ENCODE measurements at regions not wholly inside any gene's neighbourhood (a gene's known extent, or its start where the extent isn't known, plus 50 kb on each side); places are given as distances from the start of the nearest gene placed in this dataset.

DNA sequence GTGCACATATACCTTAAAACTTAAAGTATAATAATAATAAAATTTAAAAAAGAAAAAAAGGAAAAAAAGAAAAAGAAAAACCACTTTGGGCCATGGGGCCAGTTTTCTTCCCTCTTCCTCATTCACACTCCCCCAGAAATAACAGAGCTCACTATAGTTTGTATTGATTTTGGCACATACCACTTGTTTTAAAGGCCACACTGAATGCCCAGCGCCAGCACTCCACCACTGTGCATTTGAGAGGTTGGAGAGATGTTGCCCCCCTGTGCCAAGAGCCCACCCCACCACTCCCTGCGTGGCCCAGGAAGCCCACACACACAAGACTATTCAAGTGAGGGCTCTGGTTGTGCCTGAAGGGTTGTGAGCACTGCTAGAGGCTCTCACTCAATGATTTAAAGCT is 1536.3 kb downstream of the TSPY10 start:
- no peaks in the 10 kb centered on the region for H4K20me1 ChIP-seq (ENCODE audit: control insufficient read depth, insufficient read depth, insufficient read length)
- no peak overlapping the region for H3K9ac ChIP-seq (ENCODE audit: extremely low read depth, insufficient read length, low read length)
- H3K27ac ChIP-seq (ENCODE audit: insufficient read length, low read depth, low read length) = no peak overlapping the region
- H3K27me3 Mint-ChIP-seq (ENCODE audit: low read depth) = no peaks in the 10 kb centered on the region
- no peaks in the 10 kb centered on the region for H3K4me1 ChIP-seq (ENCODE audit: insufficient read depth, low read length)
- H4K91ac ChIP-seq (ENCODE audit: insufficient read length, low read depth, low read length) = no peak overlapping the region
- no peak overlapping the region for H2AK5ac ChIP-seq (ENCODE audit: insufficient read length, low read length)
- H4K5ac ChIP-seq (ENCODE audit: insufficient read length, low read depth, low read length) = no peak overlapping the region
- no peaks in the 10 kb centered on the region for H3K9me3 ChIP-seq (ENCODE audit: control insufficient read depth, low read depth, low read length)
- no peak overlapping the region for H2BK15ac ChIP-seq (ENCODE audit: low read depth, low read length)
- no peak overlapping the region for H3K18ac ChIP-seq (ENCODE audit: insufficient read length, low read depth, low read length)
- TF ChIP-seq, protein P1, sequence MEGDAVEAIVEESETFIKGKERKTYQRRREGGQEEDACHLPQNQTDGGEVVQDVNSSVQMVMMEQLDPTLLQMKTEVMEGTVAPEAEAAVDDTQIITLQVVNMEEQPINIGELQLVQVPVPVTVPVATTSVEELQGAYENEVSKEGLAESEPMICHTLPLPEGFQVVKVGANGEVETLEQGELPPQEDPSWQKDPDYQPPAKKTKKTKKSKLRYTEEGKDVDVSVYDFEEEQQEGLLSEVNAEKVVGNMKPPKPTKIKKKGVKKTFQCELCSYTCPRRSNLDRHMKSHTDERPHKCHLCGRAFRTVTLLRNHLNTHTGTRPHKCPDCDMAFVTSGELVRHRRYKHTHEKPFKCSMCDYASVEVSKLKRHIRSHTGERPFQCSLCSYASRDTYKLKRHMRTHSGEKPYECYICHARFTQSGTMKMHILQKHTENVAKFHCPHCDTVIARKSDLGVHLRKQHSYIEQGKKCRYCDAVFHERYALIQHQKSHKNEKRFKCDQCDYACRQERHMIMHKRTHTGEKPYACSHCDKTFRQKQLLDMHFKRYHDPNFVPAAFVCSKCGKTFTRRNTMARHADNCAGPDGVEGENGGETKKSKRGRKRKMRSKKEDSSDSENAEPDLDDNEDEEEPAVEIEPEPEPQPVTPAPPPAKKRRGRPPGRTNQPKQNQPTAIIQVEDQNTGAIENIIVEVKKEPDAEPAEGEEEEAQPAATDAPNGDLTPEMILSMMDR (conservative IDR thresholded peaks at IDR 0.05) = no peak
- no peak overlapping the region for H3T11ph ChIP-seq (ENCODE audit: low read length)
- no peak overlapping the region for H3K4ac ChIP-seq (ENCODE audit: low read depth, low read length)
- H3K4me2 ChIP-seq (ENCODE audit: insufficient read depth, insufficient read length, low read length) = no peak overlapping the region
- no peaks in the 10 kb centered on the region for H3K9me3 Mint-ChIP-seq
- no peaks in the 10 kb centered on the region for H3K79me2 ChIP-seq (ENCODE audit: insufficient read depth, low read length)
- no peaks in the 10 kb centered on the region for H3K4me1 Mint-ChIP-seq
- H2BK12ac ChIP-seq (ENCODE audit: insufficient read length, low read depth, low read length) = no peak overlapping the region
- H3K23ac ChIP-seq (ENCODE audit: insufficient read length, low read depth, low read length) = no peak overlapping the region
- H3K14ac ChIP-seq (ENCODE audit: insufficient read depth, low read length) = no peak overlapping the region
- H3K36me3 Mint-ChIP-seq (ENCODE audit: insufficient read depth in 1 of 3, low read depth in 3 of 3) = no peaks in the 10 kb centered on the region
- H4K8ac ChIP-seq (replicated peaks; ENCODE audit: insufficient read length, low read depth, low read length) = no peak overlapping the region
- H2AFZ ChIP-seq (ENCODE audit: low read length) = no peak overlapping the region
- H3K27me3 ChIP-seq (ENCODE audit: insufficient read depth, low read length) = no peaks in the 10 kb centered on the region
- no peak for DNase-seq
- no peaks in the 10 kb centered on the region for H3K23me2 ChIP-seq (ENCODE audit: insufficient read length, low read depth, low read length, poor library complexity, severe bottlenecking)
- H2BK120ac ChIP-seq (ENCODE audit: low read depth, low read length, poor library complexity, severe bottlenecking) = no peak overlapping the region
- H3K79me1 ChIP-seq (ENCODE audit: insufficient read depth, low read depth, low read length, poor library complexity, severe bottlenecking) = no peaks in the 10 kb centered on the region
- H2BK20ac ChIP-seq (ENCODE audit: low read depth, low read length, poor library complexity, severe bottlenecking) = no peak overlapping the region
- no peak overlapping the region for H2BK5ac ChIP-seq (ENCODE audit: insufficient read length, low read length)
- WGBS (ENCODE audit: extremely low coverage, insufficient read length, low lambda C conversion rate) = no CpG with 5 or more reads among the region's 2 CpGs
- H3K4me3 Mint-ChIP-seq = no peak overlapping the region
- H3K27ac Mint-ChIP-seq = no peak overlapping the region
- no peak overlapping the region for H3K56ac ChIP-seq (ENCODE audit: insufficient read length, low read depth, low read length)

Data from H9 (cell line).